ENCODE measurements at regions not wholly inside any gene's neighbourhood (a gene's known extent, or its start where the extent isn't known, plus 50 kb on each side); places are given as distances from the start of the nearest gene placed in this dataset.

GRCh38 chr1:217196616-217197015 lies 434.3 kb downstream of the GPATCH2 start:
- DNase-seq: no peak

- no peak for DNase-seq
Measured at GRCh38 chr1:217193151-217193550, 437.7 kb downstream of the GPATCH2 start.

- DNase-seq: no peak
Measured at GRCh38 chr1:217191441-217191840, 439.4 kb downstream of the GPATCH2 start.

- no peak for DNase-seq
Measured at GRCh38 chr1:217190359-217190758, 440.5 kb downstream of the GPATCH2 start.

GRCh38 chr1:217189362-217189761 lies 441.5 kb downstream of the GPATCH2 start:
- no peak for DNase-seq

- no peak for DNase-seq
Measured at GRCh38 chr1:217188280-217189237, 442.3 kb downstream of the GPATCH2 start.

GRCh38 chr1:217186664-217187063 lies 444.2 kb downstream of the GPATCH2 start:
- no peak for DNase-seq

GRCh38 chr1:217184854-217185253 lies 446.0 kb downstream of the GPATCH2 start:
- DNase-seq: no peak

- no peak for DNase-seq
Measured at GRCh38 chr1:217182992-217183391, 447.9 kb downstream of the GPATCH2 start.

GRCh38 chr1:217181756-217182155 lies 449.1 kb downstream of the GPATCH2 start:
- DNase-seq: no peak

GRCh38 chr1:217181176-217181746 lies 449.6 kb downstream of the GPATCH2 start:
- DNase-seq: no peak

GRCh38 chr1:217180443-217180842 lies 450.4 kb downstream of the GPATCH2 start:
- DNase-seq: no peak

- DNase-seq: no peak
Measured at GRCh38 chr1:217164403-217164802, 441.2 kb upstream of the ESRRG start.

- DNase-seq: no peak
Measured at GRCh38 chr1:217153361-217153760, 430.1 kb upstream of the ESRRG start.

- DNase-seq: no peak
Measured at GRCh38 chr1:217150366-217150765, 427.1 kb upstream of the ESRRG start.

GRCh38 chr1:217149791-217150190 lies 426.6 kb upstream of the ESRRG start:
- DNase-seq: no peak

GRCh38 chr1:217141711-217142110 lies 418.5 kb upstream of the ESRRG start:
- DNase-seq: peak; percentile 17

- no peak for DNase-seq
Measured at GRCh38 chr1:217140041-217140901, 417.0 kb upstream of the ESRRG start.

- no peak for DNase-seq
Measured at GRCh38 chr1:217139513-217139912, 416.3 kb upstream of the ESRRG start.

- no peak for DNase-seq
Measured at GRCh38 chr1:217138799-217139466, 415.7 kb upstream of the ESRRG start.

- DNase-seq: no peak
Measured at GRCh38 chr1:217138173-217138765, 415.0 kb upstream of the ESRRG start.

GRCh38 chr1:217137210-217137881 lies 414.1 kb upstream of the ESRRG start:
- DNase-seq: no peak
